Right hindlimb (tissue), 1 donor: ENCODE measurements at regions not wholly inside any gene's neighbourhood (a gene's known extent, or its start where the extent isn't known, plus 50 kb on each side); places are given as distances from the start of the nearest gene placed in this dataset.

Experiments used
- DNase-seq: peaks from one replicate; pipeline ENCODE4 v3.0.0-alpha.2; 2018

GRCh38 chr5:6058055-6058715 is 320.2 kb downstream of the MED10 start:
- DNase-seq, result no peak

GRCh38 chr5:6056280-6056679 is 322.1 kb downstream of the MED10 start:
- no peak for DNase-seq

- DNase-seq, result no peak
Measured at GRCh38 chr5:6049662-6050061, 328.7 kb downstream of the MED10 start.

GRCh38 chr5:6048746-6049145 is 329.6 kb downstream of the MED10 start:
- DNase-seq, result no peak

- no peak for DNase-seq
Measured at GRCh38 chr5:6046296-6046967, 331.9 kb downstream of the MED10 start.

- no peak for DNase-seq
Measured at GRCh38 chr5:6043491-6044310, 334.6 kb downstream of the MED10 start.

- no peak for DNase-seq
Measured at GRCh38 chr5:6041977-6042550, 336.3 kb downstream of the MED10 start.

GRCh38 chr5:6039111-6039510 is 339.2 kb downstream of the MED10 start:
- no peak for DNase-seq

GRCh38 chr5:6036006-6036405 is 342.3 kb downstream of the MED10 start:
- DNase-seq, result no peak

GRCh38 chr5:6029811-6030271 is 348.5 kb downstream of the MED10 start:
- no peak for DNase-seq

- no peak for DNase-seq
Measured at GRCh38 chr5:6026766-6027406, 351.5 kb downstream of the MED10 start.

- DNase-seq, result no peak
Measured at GRCh38 chr5:6019612-6020011, 358.7 kb downstream of the MED10 start.

- DNase-seq, result no peak
Measured at GRCh38 chr5:6013506-6013905, 364.8 kb downstream of the MED10 start.

GRCh38 chr5:6011199-6011598 is 367.1 kb downstream of the MED10 start:
- DNase-seq, result no peak

- no peak for DNase-seq
Measured at GRCh38 chr5:6006838-6007314, 371.5 kb downstream of the MED10 start.

GRCh38 chr5:6003040-6003825 is 375.1 kb downstream of the MED10 start:
- no peak for DNase-seq

- DNase-seq, result no peak
Measured at GRCh38 chr5:6000867-6001266, 377.5 kb downstream of the MED10 start.

- no peak for DNase-seq
Measured at GRCh38 chr5:5995819-5996218, 382.5 kb downstream of the MED10 start.

- no peak for DNase-seq
Measured at GRCh38 chr5:5986492-5987178, 391.7 kb downstream of the MED10 start.

- DNase-seq, result no peak
Measured at GRCh38 chr5:5985332-5985731, 393.0 kb downstream of the MED10 start.

- no peak for DNase-seq
Measured at GRCh38 chr5:5983261-5983980, 394.9 kb downstream of the MED10 start.
